Pancreas (tissue), 10 donors: ENCODE measurements at regions not wholly inside any gene's neighbourhood (a gene's known extent, or its start where the extent isn't known, plus 50 kb on each side); places are given as distances from the start of the nearest gene placed in this dataset.
A peak's percentile ranks its signal among the peaks of the same experiment; 100 is the strongest.
"Not testable (repeated sequence)": the region's sequence is repeated elsewhere in the genome, so short reads cannot be mapped to it uniquely, and the experiment has no call there.

Experiments used
- ATAC-seq, 4 donors: fragments of 200-7000 bp; cut with Tn5 transposase; one replicate each; pipeline versions ENCODE4 v1.8.0 to v1.9.1; 2020; ENCODE audit warnings: mild to moderate bottlenecking in 4 of 4, moderate library complexity in 4 of 4
- DNase-seq, 6 donors: peaks; one replicate each; pipeline ENCODE4 v3.0.0-alpha.2; 2020
- FAIRE-seq: peaks from 2 replicates; lab custom pipeline; 2012; peaks lifted over from hg19 to GRCh38; lab: Jason Lieb, UNC
- H3K27ac ChIP-seq, 4 donors: fragments of 200-600 bp; sonication (generic); 1 replicate in 3 of 4; 2 replicates in 1 of 4; pipeline versions ENCODE4 v1.5.0 to v1.8.0; 2020
- H3K27me3 ChIP-seq, 4 donors: fragments of 200-600 bp; one replicate each; pipeline ENCODE4 v1.8.0; 2021
- H3K36me3 ChIP-seq, 3 donors: fragments of 200-600 bp; sonication (generic) in 1 of 3; one replicate each; pipeline versions ENCODE4 v1.5.0 to v1.8.0; 2020 to 2021
- H3K4me1 ChIP-seq, 3 donors: fragments of 200-600 bp; one replicate each; pipeline ENCODE4 v1.8.0; 2021
- H3K4me3 ChIP-seq, 4 donors: fragments of 200-600 bp; sonication (generic) in 2 of 4; one replicate each; pipeline versions ENCODE4 v1.5.0 to v1.8.0; 2020 to 2021
- H3K9me3 ChIP-seq, 4 donors: fragments of 200-600 bp; one replicate each; pipeline ENCODE4 v1.8.0; 2021
- CTCF ChIP-seq, 4 donors: fragments of 200-600 bp; sonication (generic) in 3 of 4; IDR thresholded peaks; one replicate each; pipeline versions ENCODE4 v1.5.0 to v1.8.0; 2021; ENCODE audit warnings: antibody characterized with exemption in 4 of 4
- WGBS, 2 donors: extraction: QIAGEN DNeasy Blood & Tissue Kit; methylation state at CpG; one replicate each; pipeline ENCODE4 v1.1.7; 2013; 5-methylcytosine and 5-hydroxymethylcytosine counted together
- intact Hi-C, 3 donors: fragments of 100-400 bp; cut with DNase I; formaldehyde crosslinking; loops; one replicate each; pipeline versions ENCODE4 v1.11.1 to v1.14.2; 2022
- donor health status: healthy with polysubstance abuse.
- donor health status: DM: no; HTN: no; CAD: no; lungs with moderate emphysema.
- donor health status: DM: no; HTN: no; CAD: no.
- donor health status: control.
- donor health status: control.
- donor health status: Bipolar disorder and iron deficiency.
- donor health status: DM: yes; HTN: yes; CAD: no.
- donor health status: DM: no; HTN: no; CAD: no.
- donor health status: DM: no; HTN: no; CAD: no.
- donor health status: DM: yes; HTN: yes; CAD: no.

- Histone ChIP-seq H3K27ac (no peak overlapping the region), H3K36me3 (no peaks in the 10 kb centered on the region), H3K27me3 (no peaks in the 10 kb centered on the region), H3K4me3 (no peak overlapping the region), H3K9me3 (no peaks in the 10 kb centered on the region), H3K4me1 (no peaks in the 10 kb centered on the region)
- intact Hi-C loops: no loop called here
- TF ChIP-seq CTCF (IDR thresholded peaks at IDR 0.05): no peak
- DNase-seq: no peak
- no peak for ATAC-seq
- 44 to 45% methylated on average over 1 of the region's 1 CpG for WGBS, 2 donors
- FAIRE-seq: no peak
Measured at GRCh38 chr1:78331799-78332198, 159.0 kb upstream of the PTGFR start.

- peak; percentile 27 to 70 (median 58) for TF ChIP-seq CTCF (IDR thresholded peaks at IDR 0.05)
- H3K9me3 ChIP-seq: no peaks in the 10 kb centered on the region
- peak; percentile 61 to 93 (median 88) for ATAC-seq
- H3K27ac ChIP-seq: no peak overlapping the region
- no peak overlapping the region for H3K4me3 ChIP-seq
- H3K36me3 ChIP-seq: no peaks in the 10 kb centered on the region
- WGBS, 2 donors: 8 to 11% methylated on average over 4 of the region's 4 CpGs
- intact Hi-C loops: no loop called here
- DNase-seq: peak in 1 of 6 donors; percentile 21
- H3K4me1 ChIP-seq: no peaks in the 10 kb centered on the region
- FAIRE-seq: no peak
- no peaks in the 10 kb centered on the region for H3K27me3 ChIP-seq
Measured at GRCh38 chr1:78333502-78333901, 157.3 kb upstream of the PTGFR start.

- no peak for ATAC-seq
- Histone ChIP-seq H3K36me3 (no peaks in the 10 kb centered on the region), H3K4me1 (no peaks in the 10 kb centered on the region), H3K27me3 (no peaks in the 10 kb centered on the region), H3K9me3 (no peaks in the 10 kb centered on the region), H3K4me3 (no peak overlapping the region), H3K27ac (no peak overlapping the region)
- no peak for FAIRE-seq
- intact Hi-C loops: no loop called here
- WGBS, 2 donors: 63% methylated on average over 2 of the region's 2 CpGs
- DNase-seq: no peak
- no peak for TF ChIP-seq CTCF (IDR thresholded peaks at IDR 0.05)
Measured at GRCh38 chr1:78334114-78334513, 156.7 kb upstream of the PTGFR start.

- DNase-seq: no peak
- Histone ChIP-seq H3K27me3 (no peaks in the 10 kb centered on the region), H3K9me3 (no peaks in the 10 kb centered on the region), H3K27ac (no peak overlapping the region), H3K4me1 (no peaks in the 10 kb centered on the region), H3K4me3 (no peak overlapping the region), H3K36me3 (no peaks in the 10 kb centered on the region)
- peak in 1 of 4 donors; percentile 30 for ATAC-seq
- intact Hi-C loops: no loop called here
- TF ChIP-seq CTCF (IDR thresholded peaks at IDR 0.05): no peak
- FAIRE-seq: no peak
- 58 to 75% methylated on average over 4 of the region's 4 CpGs for WGBS, 2 donors
Measured at GRCh38 chr1:78334952-78335351, 155.8 kb upstream of the PTGFR start.

GRCh38 chr1:78336751-78337150, 154.0 kb upstream of the PTGFR start:
- DNase-seq, H3K27ac ChIP-seq, H3K4me3 ChIP-seq, FAIRE-seq, H3K36me3 ChIP-seq, H3K4me1 ChIP-seq, H3K27me3 ChIP-seq, H3K9me3 ChIP-seq, intact Hi-C loops, ATAC-seq: not testable (repeated sequence)
- 76 to 86% methylated on average over 3 of the region's 3 CpGs for WGBS, 2 donors
